HG02840 (cell line): ENCODE measurements at regions not wholly inside any gene's neighbourhood (a gene's known extent, or its start where the extent isn't known, plus 50 kb on each side); places are given as distances from the start of the nearest gene placed in this dataset.
"Not testable (repeated sequence)": the region's sequence is repeated elsewhere in the genome, so short reads cannot be mapped to it uniquely, and the experiment has no call there.

Source experiments
- ATAC-seq: cut with Tn5 transposase; IDR thresholded peaks from one replicate; pipeline ENCODE4 v1.9.1; 2021; ENCODE audit warnings: mild to moderate bottlenecking, moderate library complexity, moderate number of reproducible peaks; ENCODE audit not compliant: unreplicated experiment, low FRiP score

GRCh38 chr6:44020148-44020547, 107.1 kb downstream of the MRPL14 start:
- ATAC-seq: no peak

GRCh38 chr6:44017307-44017706, 109.9 kb downstream of the MRPL14 start:
- ATAC-seq: not testable (repeated sequence)

DNA sequence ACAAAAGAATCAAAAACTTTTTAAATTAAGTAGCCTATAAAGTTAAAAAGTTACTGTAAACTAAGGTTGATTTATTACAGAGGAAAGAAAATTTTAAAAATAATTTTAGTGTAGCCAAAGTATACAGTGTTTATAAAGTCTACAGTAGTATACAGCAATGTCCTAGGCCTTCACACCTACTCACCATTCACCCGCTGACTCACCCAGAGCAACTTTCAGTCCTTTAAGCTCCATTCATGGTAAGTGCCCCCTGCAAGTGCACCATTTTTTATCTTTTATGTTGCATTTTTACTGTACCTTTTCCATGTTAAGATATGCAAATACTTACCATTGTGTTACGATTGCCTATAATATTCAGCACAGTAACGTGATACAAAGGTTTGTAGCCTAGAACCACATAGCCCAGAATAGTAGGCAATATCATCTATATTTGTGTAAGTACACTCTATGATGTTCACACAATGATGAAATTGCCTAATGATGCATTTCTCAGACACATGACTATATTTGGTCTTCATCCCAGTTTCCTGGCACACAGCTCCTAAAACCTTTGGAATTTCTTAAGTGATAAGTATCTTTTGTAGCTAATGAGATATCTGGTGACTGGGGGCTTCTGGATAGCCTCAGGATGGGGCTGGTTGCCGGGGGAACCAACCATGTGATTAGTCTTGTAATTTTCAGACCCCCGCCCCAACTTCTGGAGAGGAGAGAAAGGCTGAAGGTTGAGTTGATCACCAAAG, 111.0 kb downstream of the MRPL14 start:
- ATAC-seq: no peak

GRCh38 chr6:44012078-44012493, 115.2 kb downstream of the MRPL14 start:
- no peak for ATAC-seq

DNA sequence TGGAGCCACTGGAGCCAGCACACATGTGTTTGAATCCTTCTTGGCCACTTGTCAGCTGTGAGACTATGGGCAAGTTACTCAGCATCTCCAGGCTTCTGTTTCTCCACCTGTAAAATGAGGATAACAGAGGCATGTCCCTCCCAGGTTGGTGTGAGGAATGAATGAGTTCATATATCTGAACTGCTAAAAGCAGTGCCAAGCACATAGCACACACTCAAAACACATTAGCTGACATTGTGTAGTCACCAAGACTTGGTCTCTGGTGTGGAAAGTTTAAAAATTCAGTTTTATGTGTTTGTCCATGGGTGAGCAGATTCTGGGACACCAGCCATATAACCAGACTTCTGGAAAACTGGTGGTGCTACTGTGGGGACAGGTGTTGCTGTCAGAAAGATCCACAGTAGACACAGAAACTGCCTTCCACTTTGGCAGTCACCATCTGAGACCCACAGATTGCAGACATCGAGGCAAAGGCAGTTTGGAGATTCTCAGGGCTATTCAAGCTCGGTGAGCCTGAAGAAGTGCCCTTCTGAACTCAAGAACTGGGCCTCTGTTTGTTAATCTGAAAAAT, 115.8 kb downstream of the MRPL14 start:
- no peak for ATAC-seq

GRCh38 chr6:44010411-44011349, 116.6 kb downstream of the MRPL14 start:
- ATAC-seq: no peak

GRCh38 chr6:44009425-44010321, 117.6 kb downstream of the MRPL14 start:
- no peak for ATAC-seq

DNA sequence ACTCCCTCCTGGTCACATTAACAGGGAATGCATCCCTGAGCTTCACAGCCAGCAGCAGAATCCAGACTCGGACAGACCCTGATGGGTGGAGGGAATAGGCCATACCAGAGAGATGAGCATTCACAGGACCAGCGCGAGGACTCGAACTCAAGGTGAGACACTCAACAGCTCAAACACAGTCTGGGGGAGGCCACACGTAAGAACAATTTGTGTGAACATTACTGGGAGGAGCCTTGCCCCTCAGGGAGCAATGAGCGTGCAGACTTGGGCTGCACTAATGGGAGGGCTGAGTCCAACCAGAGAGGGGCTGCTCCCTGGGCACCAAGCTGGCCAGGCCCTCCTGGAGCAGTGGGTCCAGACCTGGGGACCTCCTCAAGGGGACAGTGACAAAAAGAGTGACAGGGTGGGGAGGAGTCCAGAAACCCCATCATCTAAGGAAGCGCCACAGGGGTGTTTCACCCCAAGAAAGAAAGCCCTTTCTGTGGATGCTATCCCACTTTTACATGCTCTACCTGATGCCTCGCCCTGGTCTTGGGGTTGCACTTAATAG, 118.4 kb downstream of the MRPL14 start:
- ATAC-seq: no peak

DNA sequence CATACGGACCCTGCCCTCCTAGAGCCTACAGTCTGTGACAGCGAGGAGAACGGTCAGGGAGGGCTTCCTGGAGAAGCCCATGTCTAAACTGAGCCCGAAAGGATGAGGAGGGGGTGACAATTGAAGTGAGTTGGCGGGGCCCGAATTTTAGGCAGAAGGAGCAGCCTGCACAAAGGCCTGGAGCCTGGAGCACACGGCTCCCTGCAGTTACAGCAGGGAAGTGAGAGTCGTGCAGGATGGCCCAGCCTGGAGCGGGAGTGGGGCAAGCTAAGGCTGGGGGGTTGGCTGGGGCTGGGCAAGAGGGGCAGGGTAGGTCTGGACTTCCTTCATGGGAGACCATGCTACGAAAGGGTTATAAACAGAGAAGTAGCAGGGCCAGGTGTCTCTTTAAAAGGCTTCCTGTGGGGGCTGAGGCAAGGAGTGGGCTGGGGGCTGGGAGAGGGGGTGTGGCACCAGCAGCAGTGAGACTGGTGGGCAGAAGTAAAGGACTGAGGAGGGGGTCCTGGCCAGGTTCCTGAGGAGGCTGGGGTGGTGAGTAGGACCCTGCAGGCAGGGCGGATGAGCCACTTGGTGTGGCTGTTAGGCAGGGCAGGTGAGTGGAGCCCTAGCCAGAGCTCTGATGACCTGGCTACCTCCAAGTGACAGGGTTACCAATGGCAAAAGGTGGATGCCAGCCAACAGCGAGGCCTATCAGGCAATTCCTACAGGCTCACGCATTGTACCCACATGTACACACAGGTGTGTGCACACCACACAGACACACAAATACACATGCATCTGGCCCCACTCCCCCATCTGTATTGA, 119.2 kb downstream of the MRPL14 start:
- no peak for ATAC-seq

- no peak for ATAC-seq
Observed at GRCh38 chr6:44006872-44007303, 120.4 kb downstream of the MRPL14 start.

DNA sequence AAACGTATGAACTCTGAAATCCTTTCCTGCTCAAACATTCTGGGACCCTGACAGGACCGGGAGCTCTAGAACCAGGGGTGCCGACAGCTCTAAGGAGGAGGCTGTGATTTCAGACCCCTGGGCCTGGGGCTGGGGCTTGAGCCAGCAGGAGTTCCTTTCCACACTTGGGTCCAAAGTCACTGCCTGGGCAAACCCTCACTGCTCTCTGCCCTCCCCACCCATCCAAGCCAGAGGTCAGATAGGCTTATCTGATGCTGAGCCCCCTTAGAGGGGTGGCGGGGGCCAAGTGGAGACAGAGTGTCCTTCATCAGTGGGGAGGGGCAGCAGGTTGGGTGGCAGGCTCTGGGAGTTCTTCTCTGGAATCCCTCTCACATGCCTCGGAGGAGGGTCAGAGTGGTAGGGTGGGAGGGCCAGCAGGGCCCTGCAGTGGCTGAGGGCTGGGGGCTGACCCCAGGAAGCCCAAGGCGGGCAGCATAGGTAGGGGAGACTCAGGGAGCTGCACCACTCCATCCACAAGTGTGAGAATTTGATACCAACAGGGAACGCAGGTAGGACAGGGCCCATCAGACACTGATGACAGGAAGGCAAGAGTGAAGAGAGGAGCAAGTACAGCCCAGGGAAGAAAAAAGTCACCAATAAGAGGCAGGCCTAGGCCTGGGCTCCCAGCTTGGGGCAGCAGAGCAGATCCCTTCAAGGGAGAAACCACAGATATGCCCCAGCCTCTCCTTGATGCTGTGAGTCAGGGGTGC, 121.0 kb downstream of the MRPL14 start:
- no peak for ATAC-seq

DNA sequence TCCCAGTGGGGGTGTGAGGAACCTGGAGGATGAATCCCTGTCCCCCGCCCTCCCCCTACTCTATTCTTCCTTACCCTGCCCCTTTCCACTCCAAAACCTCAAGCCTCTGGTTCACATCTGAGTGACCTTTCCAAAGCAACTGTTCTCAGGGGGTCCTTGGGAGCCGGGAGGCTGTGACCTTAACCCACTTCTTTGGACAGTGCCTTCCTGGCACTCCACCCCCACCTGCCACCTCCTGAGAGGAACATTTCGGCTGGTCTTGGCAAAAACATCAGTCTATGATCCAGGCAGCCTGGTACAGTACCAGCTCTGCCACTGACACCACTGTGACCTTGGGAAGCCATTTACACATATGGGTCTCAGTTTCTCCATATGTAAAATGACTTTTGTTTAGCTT, 121.7 kb downstream of the MRPL14 start:
- ATAC-seq: no peak

GRCh38 chr6:44004625-44005506, 122.4 kb downstream of the MRPL14 start:
- ATAC-seq: no peak

DNA sequence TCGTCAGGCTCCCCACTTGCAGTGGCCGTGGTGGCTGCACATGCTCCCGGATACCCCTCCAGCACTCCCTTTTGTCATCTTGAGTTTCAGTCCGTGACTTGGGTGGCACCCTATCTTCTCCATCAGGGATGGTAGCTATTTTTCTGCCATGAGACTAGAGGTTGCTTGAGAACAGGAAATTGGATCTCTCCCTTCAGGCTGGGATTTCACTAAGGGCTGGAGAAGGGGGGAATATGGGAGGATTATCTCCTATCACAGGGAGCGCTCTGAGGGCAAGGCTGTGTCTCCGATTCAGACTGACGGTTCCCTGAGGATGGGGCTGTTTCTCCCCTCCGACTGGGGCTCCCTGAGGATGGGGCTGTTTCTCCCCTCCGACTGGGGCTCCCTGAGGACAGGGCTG, 123.1 kb downstream of the MRPL14 start:
- ATAC-seq: no peak

- no peak for ATAC-seq
Observed at GRCh38 chr6:44003345-44004061, 123.7 kb downstream of the MRPL14 start.

DNA sequence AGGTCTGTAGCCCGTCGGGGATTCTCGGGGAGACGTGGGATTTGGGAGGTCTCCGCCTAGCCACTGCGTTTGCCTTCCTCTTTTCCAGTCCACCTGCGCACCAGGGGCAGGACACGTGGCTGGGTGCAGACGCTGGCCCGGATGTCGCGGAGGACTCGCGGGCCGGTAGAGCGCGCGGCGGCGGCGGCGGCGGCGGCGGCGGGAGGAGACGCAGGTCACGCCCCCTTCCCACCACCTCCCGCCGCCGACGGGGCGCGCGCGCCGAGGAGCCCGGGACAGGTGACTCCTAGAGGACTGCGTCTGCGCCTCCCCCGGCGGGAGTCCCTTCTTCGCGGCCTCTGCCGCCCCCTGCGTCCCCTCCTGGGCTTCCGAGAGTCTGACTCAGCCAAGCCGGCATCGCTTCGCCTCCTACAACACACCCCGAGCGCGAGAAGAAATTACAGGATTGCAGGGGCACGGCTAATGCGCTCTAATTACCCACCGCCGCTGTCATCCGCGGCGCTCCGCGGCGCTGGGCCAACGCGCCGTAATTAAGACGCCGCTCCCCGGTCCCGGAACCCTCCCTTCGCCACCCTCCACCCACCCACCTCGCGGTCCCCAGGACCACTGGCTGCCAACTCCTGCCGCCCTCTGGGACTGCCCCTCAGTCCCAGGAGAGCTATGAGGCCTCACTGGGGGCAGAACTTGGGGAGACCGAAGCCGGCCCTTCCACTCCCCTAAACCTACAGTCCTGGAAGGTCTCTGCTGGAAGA, 124.5 kb downstream of the MRPL14 start:
- no peak for ATAC-seq
